SU-DHL-6 (cell line): ENCODE measurements at regions not wholly inside any gene's neighbourhood (a gene's known extent, or its start where the extent isn't known, plus 50 kb on each side); places are given as distances from the start of the nearest gene placed in this dataset.

ENCODE experiments used
- H2AFZ ChIP-seq: fragments of 200-600 bp; sonication (generic); 2 replicates; pipeline ENCODE4 v1.6.1; 2014; ENCODE audit warnings: low read depth, mild to moderate bottlenecking, moderate library complexity, mixed read lengths, antibody characterized with exemption, low read length; ENCODE audit not compliant: severe bottlenecking
- H3F3A ChIP-seq: fragments of 200-600 bp; shearing (Covaris generic); 2 replicates; pipeline ENCODE4 v1.6.0; 2016; ENCODE audit warnings: antibody characterized with exemption, mild to moderate bottlenecking; ENCODE audit not compliant: insufficient read depth
- H3K27ac ChIP-seq: fragments of 200-600 bp; sonication (generic); 2 replicates; pipeline ENCODE4 v1.5.1; 2016; ENCODE audit warnings: low read depth, mild to moderate bottlenecking, low read length, moderate library complexity, mixed read lengths
- H3K27me3 ChIP-seq: fragments of 200-600 bp; sonication (generic), shearing (Covaris generic); 2 replicates; pipeline ENCODE4 v1.6.0; 2014; ENCODE audit warnings: mild to moderate bottlenecking, low read length
- H3K36me3 ChIP-seq: fragments of 200-600 bp; sonication (generic); 2 replicates; pipeline ENCODE4 v1.6.1; 2014; ENCODE audit warnings: mild to moderate bottlenecking, low read length, mixed read lengths
- H3K4me2 ChIP-seq: fragments of 300-600, 200-600 bp; shearing (Covaris generic), sonication (generic); 2 replicates; pipeline ENCODE4 v1.6.0; 2014; ENCODE audit warnings: low read length, low read depth, mild to moderate bottlenecking; ENCODE audit not compliant: poor library complexity, severe bottlenecking
- H3K4me3 ChIP-seq: fragments of 200-600 bp; sonication (generic); 2 replicates; pipeline ENCODE4 v1.5.1; 2014; ENCODE audit warnings: antibody characterized with exemption, low read length, mild to moderate bottlenecking, mixed read lengths; ENCODE audit not compliant: insufficient read depth, poor library complexity, severe bottlenecking
- H3K79me2 ChIP-seq: fragments of 200-600 bp; sonication (generic); 2 replicates; pipeline ENCODE4 v1.6.1; 2014; ENCODE audit warnings: mild to moderate bottlenecking, low read length, moderate library complexity; ENCODE audit not compliant: insufficient read depth
- H3K9ac ChIP-seq: fragments of 200-600 bp; sonication (generic); 2 replicates; pipeline ENCODE4 v1.7.0; 2014; ENCODE audit warnings: mild to moderate bottlenecking, low read length
- H3K9me2 ChIP-seq: fragments of 200-600 bp; sonication (generic); replicated peaks from 2 replicates; pipeline ENCODE4 v1.6.1; 2014; ENCODE audit warnings: low read length; ENCODE audit not compliant: insufficient read depth
- H3K9me3 ChIP-seq: fragments of 200-600 bp; sonication (generic); 2 replicates; pipeline ENCODE4 v1.6.1; 2014; ENCODE audit warnings: low read length, mixed read lengths; ENCODE audit not compliant: insufficient read depth
- H4K20me1 ChIP-seq: fragments of 200-600 bp; sonication (generic); 2 replicates; pipeline ENCODE4 v1.6.1; 2014; ENCODE audit warnings: low read depth, mild to moderate bottlenecking, antibody characterized with exemption, low read length, moderate library complexity, mixed read lengths
- CTCF ChIP-seq: fragments of 200-600 bp; sonication (generic); IDR thresholded peaks from one replicate; pipeline ENCODE4 v1.5.1; 2017; ENCODE audit warnings: antibody characterized with exemption, mild to moderate bottlenecking, low read length, moderate library complexity; ENCODE audit not compliant: insufficient read depth, poor library complexity, severe bottlenecking
- EZH2phosphoT487 ChIP-seq: fragments of 200-600 bp; sonication (generic), shearing (Covaris generic); conservative IDR thresholded peaks from 2 replicates; pipeline ENCODE4 v1.6.1; 2018; ENCODE audit warnings: mild to moderate bottlenecking, antibody characterized with exemption, low read length, moderate library complexity, mixed read lengths

- Histone ChIP-seq H3K9me2 (no peaks in the 10 kb centered on the region), H3K27me3 (no peaks in the 10 kb centered on the region), H3K9ac (no peak overlapping the region), H4K20me1 (no peaks in the 10 kb centered on the region), H3K4me2 (no peak overlapping the region), H3F3A (no peaks in the 10 kb centered on the region), H3K4me3 (no peak overlapping the region), H3K36me3 (no peaks in the 10 kb centered on the region), H3K27ac (no peak overlapping the region), H3K79me2 (no peaks in the 10 kb centered on the region), H3K9me3 (no peaks in the 10 kb centered on the region), H2AFZ (no peak overlapping the region)
- no peak for TF ChIP-seq EZH2phosphoT487
Measured at GRCh38 chr2:41992671-41993434, 55.0 kb upstream of the PKDCC start.

- Histone ChIP-seq H3F3A (no peaks in the 10 kb centered on the region), H3K9ac (no peak overlapping the region), H3K27me3 (no peaks in the 10 kb centered on the region), H3K9me2 (no peaks in the 10 kb centered on the region), H3K27ac (no peak overlapping the region), H2AFZ (no peak overlapping the region), H3K4me2 (no peak overlapping the region), H3K9me3 (no peaks in the 10 kb centered on the region), H4K20me1 (no peaks in the 10 kb centered on the region), H3K79me2 (no peaks in the 10 kb centered on the region), H3K4me3 (no peak overlapping the region), H3K36me3 (no peaks in the 10 kb centered on the region)
- TF ChIP-seq EZH2phosphoT487 (no peak), CTCF (no peak)
Measured at GRCh38 chr2:41993435-41993925, 54.3 kb upstream of the PKDCC start.

GRCh38 chr2:41994233-41994637 is 53.6 kb upstream of the PKDCC start:
- Histone ChIP-seq H3K4me2 (no peak overlapping the region), H3K9me3 (no peaks in the 10 kb centered on the region), H3K9ac (no peak overlapping the region), H4K20me1 (no peaks in the 10 kb centered on the region), H3K27me3 (no peaks in the 10 kb centered on the region), H3K9me2 (no peaks in the 10 kb centered on the region), H3F3A (no peaks in the 10 kb centered on the region), H3K27ac (no peak overlapping the region), H3K36me3 (no peaks in the 10 kb centered on the region), H3K79me2 (no peaks in the 10 kb centered on the region), H3K4me3 (no peak overlapping the region), H2AFZ (no peak overlapping the region)
- no peak for TF ChIP-seq EZH2phosphoT487
- no peak for TF ChIP-seq CTCF

- Histone ChIP-seq H3K9me2 (no peaks in the 10 kb centered on the region), H3K4me2 (no peak overlapping the region), H2AFZ (no peak overlapping the region), H3K27me3 (no peaks in the 10 kb centered on the region), H4K20me1 (no peaks in the 10 kb centered on the region), H3K4me3 (no peak overlapping the region), H3K27ac (no peak overlapping the region), H3F3A (no peaks in the 10 kb centered on the region), H3K36me3 (no peaks in the 10 kb centered on the region), H3K9me3 (no peaks in the 10 kb centered on the region), H3K79me2 (no peaks in the 10 kb centered on the region), H3K9ac (no peak overlapping the region)
- TF ChIP-seq EZH2phosphoT487: no peak
- TF ChIP-seq CTCF: no peak
Measured at GRCh38 chr2:41994661-41995060, 53.2 kb upstream of the PKDCC start.
